ENCODE measurements at regions not wholly inside any gene's neighbourhood (a gene's known extent, or its start where the extent isn't known, plus 50 kb on each side); places are given as distances from the start of the nearest gene placed in this dataset.

DNA sequence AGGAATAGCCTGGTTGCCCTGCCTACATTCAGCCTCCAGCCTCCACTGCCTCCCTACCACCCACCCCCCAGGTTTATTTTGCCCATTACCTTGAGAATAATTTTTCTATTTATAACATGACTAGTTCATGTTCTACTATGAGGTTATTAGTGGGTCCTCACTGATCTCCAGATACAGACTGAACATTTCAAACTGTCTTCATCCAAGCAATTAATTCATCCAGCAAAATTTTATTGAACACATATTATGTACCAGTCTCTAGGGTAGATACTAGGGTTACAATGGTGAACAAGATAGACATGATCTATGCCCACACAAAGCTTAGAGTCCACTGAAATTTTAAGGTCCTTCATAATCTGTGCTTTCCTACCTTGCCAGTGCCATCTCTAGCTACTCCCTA lies 51.6 kb upstream of the FHIP2A start:
- Histone ChIP-seq H3K36me3 (no peaks in the 10 kb centered on the region), H3K27me3 (peaks cover 0 to 41% of the 10 kb centered on the region in 2 donors), H3K9me3 (no peaks in the 10 kb centered on the region), H3K4me3 (no peak overlapping the region), H3K27ac (no peak overlapping the region), H3K4me1 (peaks cover 6 to 10% of the 10 kb centered on the region in 2 donors)
- intact Hi-C loops (cut with DNase I), result no loop called here
- ATAC-seq, result no peak
- TF ChIP-seq, protein P1, sequence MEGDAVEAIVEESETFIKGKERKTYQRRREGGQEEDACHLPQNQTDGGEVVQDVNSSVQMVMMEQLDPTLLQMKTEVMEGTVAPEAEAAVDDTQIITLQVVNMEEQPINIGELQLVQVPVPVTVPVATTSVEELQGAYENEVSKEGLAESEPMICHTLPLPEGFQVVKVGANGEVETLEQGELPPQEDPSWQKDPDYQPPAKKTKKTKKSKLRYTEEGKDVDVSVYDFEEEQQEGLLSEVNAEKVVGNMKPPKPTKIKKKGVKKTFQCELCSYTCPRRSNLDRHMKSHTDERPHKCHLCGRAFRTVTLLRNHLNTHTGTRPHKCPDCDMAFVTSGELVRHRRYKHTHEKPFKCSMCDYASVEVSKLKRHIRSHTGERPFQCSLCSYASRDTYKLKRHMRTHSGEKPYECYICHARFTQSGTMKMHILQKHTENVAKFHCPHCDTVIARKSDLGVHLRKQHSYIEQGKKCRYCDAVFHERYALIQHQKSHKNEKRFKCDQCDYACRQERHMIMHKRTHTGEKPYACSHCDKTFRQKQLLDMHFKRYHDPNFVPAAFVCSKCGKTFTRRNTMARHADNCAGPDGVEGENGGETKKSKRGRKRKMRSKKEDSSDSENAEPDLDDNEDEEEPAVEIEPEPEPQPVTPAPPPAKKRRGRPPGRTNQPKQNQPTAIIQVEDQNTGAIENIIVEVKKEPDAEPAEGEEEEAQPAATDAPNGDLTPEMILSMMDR (IDR thresholded peaks at IDR 0.05), result no peak
- DNase-seq, result no peak

DNA sequence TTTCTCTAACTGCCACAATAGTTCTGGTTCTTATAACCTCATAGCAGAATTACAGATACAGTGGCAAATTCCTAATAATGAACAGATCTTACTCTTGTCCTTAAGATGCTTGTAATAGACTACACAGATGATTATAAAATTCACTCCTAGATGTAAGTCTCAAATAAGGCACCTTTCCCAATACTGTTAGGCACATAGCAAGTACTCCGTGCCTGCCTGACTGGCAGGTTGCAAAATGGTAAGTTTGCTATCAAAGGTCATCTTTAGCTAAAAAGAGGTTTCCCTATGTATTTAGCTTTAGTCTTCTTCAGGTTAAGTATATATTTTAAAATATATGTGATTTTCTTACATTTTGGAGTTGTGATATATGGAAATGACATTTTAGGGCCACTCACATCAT lies 50.4 kb upstream of the FHIP2A start:
- H3K9me3 ChIP-seq, result no peaks in the 10 kb centered on the region
- TF ChIP-seq, protein P1 (IDR thresholded peaks at IDR 0.05), result no peak
- ATAC-seq, result no peak
- intact Hi-C loops (cut with DNase I), result no loop called here
- no peak overlapping the region for H3K27ac ChIP-seq
- H3K36me3 ChIP-seq, result no peaks in the 10 kb centered on the region
- DNase-seq, result no peak
- H3K27me3 ChIP-seq, result peaks cover 0 to 38% of the 10 kb centered on the region in 2 donors
- no peak overlapping the region for H3K4me3 ChIP-seq
- peaks cover 6 to 10% of the 10 kb centered on the region in 2 donors for H3K4me1 ChIP-seq

DNA sequence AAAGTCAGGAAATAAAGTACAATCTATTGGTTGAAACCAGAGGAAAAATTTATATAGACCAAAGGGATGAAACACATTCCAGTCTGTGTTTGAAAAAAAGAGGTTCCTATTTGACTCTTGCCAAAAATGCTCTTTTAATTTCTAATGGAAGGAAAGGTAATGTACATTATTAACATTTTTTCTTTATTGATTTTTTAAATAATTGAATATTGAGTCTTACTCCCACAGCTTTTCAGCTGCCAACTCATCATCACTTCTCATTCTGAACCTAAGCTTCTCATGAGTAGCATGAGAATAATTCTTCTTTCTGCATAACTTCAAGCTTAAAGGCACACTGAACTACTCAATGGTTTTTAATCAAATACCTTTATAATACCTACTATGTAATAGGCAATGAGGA lies 49.8 kb upstream of the FHIP2A start:
- TF ChIP-seq, protein P1 (IDR thresholded peaks at IDR 0.05), result no peak
- H3K9me3 ChIP-seq, result no peaks in the 10 kb centered on the region
- intact Hi-C loops (cut with DNase I), result no loop called here
- peaks cover 0 to 32% of the 10 kb centered on the region in 2 donors for H3K27me3 ChIP-seq
- no peak overlapping the region for H3K27ac ChIP-seq
- no peak overlapping the region for H3K4me3 ChIP-seq
- ATAC-seq (no peak), DNase-seq (no peak)
- H3K36me3 ChIP-seq, result no peaks in the 10 kb centered on the region
- H3K4me1 ChIP-seq, result peaks cover 6 to 10% of the 10 kb centered on the region in 2 donors

Measured in left lung (tissue), 4 donors.